DND-41 (cell line): ENCODE measurements at regions not wholly inside any gene's neighbourhood (a gene's known extent, or its start where the extent isn't known, plus 50 kb on each side); places are given as distances from the start of the nearest gene placed in this dataset.

Experiments used
- ATAC-seq: fragments of 200-7000 bp; cut with Tn5 transposase; 3 replicates; pipeline ENCODE4 v1.9.1; 2021; ENCODE audit warnings: low read depth; ENCODE audit not compliant: insufficient read depth
- DNase-seq: peaks from one replicate; pipeline ENCODE4 v3.0.0-alpha.2; 2020
- H2AFZ ChIP-seq: 2 replicates; pipeline ENCODE4 v1.6.0; 2012; ENCODE audit warnings: low read depth, low read length
- H3K27ac ChIP-seq: 2 replicates; pipeline ENCODE4 v1.5.1; 2012; ENCODE audit warnings: low read length, inconsistent platforms
- H3K27me3 ChIP-seq: fragments of 200-600 bp; sonication (generic); 2 replicates; pipeline ENCODE4 v1.6.0; 2012; ENCODE audit warnings: low read length, mild to moderate bottlenecking, inconsistent platforms; ENCODE audit not compliant: insufficient read depth, poor library complexity
- H3K36me3 ChIP-seq: 2 replicates; pipeline ENCODE4 v1.5.1; 2012; ENCODE audit warnings: low read length, inconsistent platforms; ENCODE audit not compliant: insufficient read depth
- H3K4me1 ChIP-seq: 2 replicates; pipeline ENCODE4 v1.5.1; 2012; ENCODE audit warnings: mild to moderate bottlenecking, low read length; ENCODE audit not compliant: insufficient read depth
- H3K4me2 ChIP-seq: 2 replicates; pipeline ENCODE4 v1.6.0; 2012; ENCODE audit warnings: mild to moderate bottlenecking, moderate library complexity, low read length, inconsistent platforms; ENCODE audit not compliant: insufficient read depth
- H3K4me3 ChIP-seq, 2 experiments: fragments of 200-600 bp in 1 of 2; shearing (Covaris generic) in 1 of 2; 2 replicates each; pipeline ENCODE4 v1.5.1; 2012 to 2016; ENCODE audit warnings: inconsistent platforms in 2 of 2, low read length in 2 of 2, mild to moderate bottlenecking in 2 of 2, low read depth in 1 of 2, moderate library complexity in 1 of 2
- H3K79me2 ChIP-seq: 2 replicates; pipeline ENCODE4 v1.6.0; 2012; ENCODE audit warnings: low read length, inconsistent platforms; ENCODE audit not compliant: insufficient read depth
- H3K9ac ChIP-seq: 2 replicates; pipeline ENCODE4 v1.6.0; 2012; ENCODE audit warnings: low read depth, mild to moderate bottlenecking, inconsistent platforms, low read length, moderate library complexity
- H3K9me3 ChIP-seq: 2 replicates; pipeline ENCODE4 v1.5.1; 2012; ENCODE audit warnings: low read length, moderate library complexity, mild to moderate bottlenecking, inconsistent platforms; ENCODE audit not compliant: insufficient read depth, severe bottlenecking
- H4K20me1 ChIP-seq: 2 replicates; pipeline ENCODE4 v1.6.0; 2012; ENCODE audit warnings: low read length; ENCODE audit not compliant: insufficient read depth
- CTCF ChIP-seq: IDR thresholded peaks from 2 replicates; pipeline ENCODE4 v1.5.1; 2012; ENCODE audit warnings: borderline replicate concordance, low read length, moderate library complexity, mild to moderate bottlenecking; ENCODE audit not compliant: poor library complexity, severe bottlenecking; ENCODE audit errors: extremely low read depth
- EZH2 ChIP-seq: IDR thresholded peaks from 3 replicates; pipeline ENCODE4 v1.6.1; 2012; ENCODE audit warnings: borderline replicate concordance, low read depth, mild to moderate bottlenecking, moderate library complexity, low read length, inconsistent platforms; ENCODE audit not compliant: severe bottlenecking

- no peak overlapping the region for H2AFZ ChIP-seq
- ATAC-seq, result no peak
- H3K4me3 ChIP-seq, result no peak overlapping the region
- no peak for TF ChIP-seq EZH2
- no peak for TF ChIP-seq CTCF
- H3K27me3 ChIP-seq, result peaks cover 5% of the 10 kb centered on the region
- H3K4me2 ChIP-seq, result no peak overlapping the region
- H3K4me1 ChIP-seq, result no peaks in the 10 kb centered on the region
- H3K9ac ChIP-seq, result no peak overlapping the region
- no peaks in the 10 kb centered on the region for H4K20me1 ChIP-seq
- no peaks in the 10 kb centered on the region for H3K79me2 ChIP-seq
- H3K27ac ChIP-seq, result no peak overlapping the region
- DNase-seq, result no peak
- no peaks in the 10 kb centered on the region for H3K36me3 ChIP-seq
- no peaks in the 10 kb centered on the region for H3K9me3 ChIP-seq
Measured at GRCh38 chr5:143914756-143915155, 102.8 kb downstream of the HMHB1 start.

GRCh38 chr5:143916451-143916850, 104.5 kb downstream of the HMHB1 start:
- Histone ChIP-seq H3K9ac (no peak overlapping the region), H3K4me2 (no peak overlapping the region), H3K4me1 (no peaks in the 10 kb centered on the region), H3K4me3 (no peak overlapping the region), H3K36me3 (no peaks in the 10 kb centered on the region), H4K20me1 (no peaks in the 10 kb centered on the region), H3K9me3 (no peaks in the 10 kb centered on the region), H3K27ac (no peak overlapping the region), H3K79me2 (no peaks in the 10 kb centered on the region), H3K27me3 (peaks cover 5% of the 10 kb centered on the region), H2AFZ (no peak overlapping the region)
- DNase-seq, result no peak
- no peak for ATAC-seq
- TF ChIP-seq EZH2, result no peak
- no peak for TF ChIP-seq CTCF

- TF ChIP-seq CTCF, result no peak
- no peak for TF ChIP-seq EZH2
- no peaks in the 10 kb centered on the region for H3K4me1 ChIP-seq
- H4K20me1 ChIP-seq, result no peaks in the 10 kb centered on the region
- no peaks in the 10 kb centered on the region for H3K36me3 ChIP-seq
- H3K4me3 ChIP-seq, result no peak overlapping the region
- H3K9ac ChIP-seq, result no peak overlapping the region
- DNase-seq (no peak), ATAC-seq (no peak)
- no peak overlapping the region for H3K27ac ChIP-seq
- no peaks in the 10 kb centered on the region for H3K27me3 ChIP-seq
- H2AFZ ChIP-seq, result no peak overlapping the region
- no peaks in the 10 kb centered on the region for H3K9me3 ChIP-seq
- H3K4me2 ChIP-seq, result no peak overlapping the region
- H3K79me2 ChIP-seq, result no peaks in the 10 kb centered on the region
Measured at GRCh38 chr5:143918961-143919360, 107.0 kb downstream of the HMHB1 start.

GRCh38 chr5:143920772-143921171, 108.8 kb downstream of the HMHB1 start:
- Histone ChIP-seq H2AFZ (no peak overlapping the region), H3K4me3 (no peak overlapping the region), H3K9ac (no peak overlapping the region), H3K4me2 (no peak overlapping the region), H3K79me2 (no peaks in the 10 kb centered on the region), H3K9me3 (no peaks in the 10 kb centered on the region), H3K27me3 (no peaks in the 10 kb centered on the region), H3K36me3 (no peaks in the 10 kb centered on the region), H3K27ac (no peak overlapping the region), H3K4me1 (no peaks in the 10 kb centered on the region), H4K20me1 (no peaks in the 10 kb centered on the region)
- ATAC-seq, result no peak
- no peak for DNase-seq
- TF ChIP-seq EZH2, result no peak
- TF ChIP-seq CTCF, result no peak
